ENCODE measurements at regions not wholly inside any gene's neighbourhood (a gene's known extent, or its start where the extent isn't known, plus 50 kb on each side); places are given as distances from the start of the nearest gene placed in this dataset.
"Not testable (repeated sequence)": the region's sequence is repeated elsewhere in the genome, so short reads cannot be mapped to it uniquely, and the experiment has no call there.

DNA sequence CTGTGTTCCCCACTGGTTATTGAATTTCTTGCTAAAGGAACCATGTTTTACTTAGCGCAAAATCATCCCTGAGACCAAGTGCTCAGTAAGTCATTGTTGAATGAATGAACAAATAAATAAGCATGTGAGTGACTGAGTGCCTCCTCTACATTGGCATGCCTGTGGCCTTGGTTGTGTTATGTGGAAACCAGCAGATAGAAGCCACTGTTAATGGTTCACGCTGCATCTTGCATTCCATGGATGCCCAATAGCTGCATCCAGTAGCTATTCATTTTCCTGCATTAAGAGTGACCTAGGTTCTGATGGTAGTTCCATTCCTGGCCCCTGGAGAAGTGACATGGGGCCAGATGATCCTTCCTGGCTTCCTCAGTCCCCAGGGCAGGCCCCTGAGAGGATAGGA is 113.3 kb upstream of the BMPER start:
- DNase-seq, result no peak

DNA sequence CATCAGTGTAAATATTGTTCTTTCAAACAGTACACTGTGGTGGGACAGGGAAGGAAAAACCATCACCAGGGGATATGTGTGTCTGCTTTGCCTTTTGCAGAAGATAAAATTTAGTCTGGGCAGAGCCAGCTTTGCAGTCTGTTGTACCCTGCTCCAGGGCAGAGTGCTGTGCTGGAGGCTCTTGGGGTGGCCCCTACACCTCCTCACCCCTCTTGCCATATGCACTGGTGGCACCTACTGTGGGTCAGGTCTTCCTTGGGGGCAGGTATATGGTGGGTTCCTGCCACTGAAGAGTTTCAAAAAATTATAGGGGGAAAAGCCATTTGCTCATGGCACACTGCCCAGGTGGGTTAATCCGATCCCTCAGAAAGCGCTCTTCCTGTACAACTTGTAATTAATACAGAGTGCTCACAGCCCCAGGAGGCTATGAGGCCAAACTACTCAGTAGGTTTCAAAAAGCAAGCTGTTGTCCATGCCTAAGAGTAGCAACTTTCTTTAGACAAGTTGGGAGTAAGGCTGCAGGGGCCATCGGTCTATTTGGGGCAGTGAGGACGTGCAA is 112.7 kb upstream of the BMPER start:
- no peak for DNase-seq

DNA sequence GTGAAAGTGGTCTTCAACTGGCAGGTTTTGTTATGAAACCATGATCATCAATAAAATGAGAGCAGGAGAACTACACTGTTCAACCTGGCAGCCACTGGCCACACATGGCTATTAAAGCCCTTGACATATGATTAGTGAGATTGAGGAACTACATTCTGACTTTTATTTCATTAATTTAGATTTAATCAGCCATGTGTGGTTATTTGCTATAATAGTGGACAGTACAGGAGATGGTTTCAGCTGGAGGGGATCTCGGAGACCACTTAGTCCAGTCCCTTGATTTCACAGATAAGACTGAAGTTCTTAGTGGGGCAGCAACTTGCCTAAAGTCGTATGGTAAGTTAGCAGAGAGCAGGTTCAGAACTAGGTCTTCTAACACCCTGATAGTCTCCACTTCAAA is 111.7 kb upstream of the BMPER start:
- DNase-seq, result no peak

DNA sequence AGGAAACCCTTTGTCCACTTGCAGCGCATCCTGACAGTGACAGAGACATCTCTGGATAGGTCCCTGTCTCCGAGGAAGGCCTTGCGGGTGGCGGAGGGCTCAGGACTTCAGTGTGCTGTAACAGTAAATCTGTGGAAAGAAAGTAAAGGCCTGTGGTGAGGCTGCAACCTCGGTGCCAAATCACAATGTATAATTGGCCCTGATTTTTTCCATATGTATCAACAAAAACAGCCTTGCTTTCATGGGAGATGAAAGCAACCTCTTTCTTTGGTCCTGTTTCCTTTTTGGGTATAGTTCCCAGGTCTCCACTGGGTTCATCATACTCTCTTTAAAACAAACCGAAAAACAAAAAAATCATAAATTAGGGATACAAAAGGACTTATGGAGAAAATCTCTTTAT is 110.9 kb upstream of the BMPER start:
- DNase-seq, result no peak

DNA sequence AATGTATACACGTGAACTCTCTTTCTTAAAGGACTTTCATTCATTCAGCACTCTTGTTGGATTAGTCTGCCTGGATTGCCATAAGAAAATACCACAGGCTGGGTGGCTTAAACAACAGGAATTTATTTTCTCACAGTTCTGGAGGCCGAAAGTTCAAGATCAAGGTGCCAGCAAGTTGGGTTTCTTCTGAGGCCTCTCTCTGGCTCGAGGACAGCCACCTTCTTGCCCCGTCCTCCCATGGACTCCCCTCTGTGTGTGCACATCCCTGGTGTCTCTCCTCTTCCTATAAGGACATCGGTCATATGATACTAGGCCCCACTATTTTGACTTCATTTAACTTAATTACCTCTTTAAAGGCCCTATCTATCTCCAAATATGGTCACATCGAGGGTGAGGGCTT is 110.4 kb upstream of the BMPER start:
- no peak for DNase-seq

- no peak for DNase-seq
Measured at GRCh38 chr7:33796538-33796937, 108.8 kb upstream of the BMPER start.

DNA sequence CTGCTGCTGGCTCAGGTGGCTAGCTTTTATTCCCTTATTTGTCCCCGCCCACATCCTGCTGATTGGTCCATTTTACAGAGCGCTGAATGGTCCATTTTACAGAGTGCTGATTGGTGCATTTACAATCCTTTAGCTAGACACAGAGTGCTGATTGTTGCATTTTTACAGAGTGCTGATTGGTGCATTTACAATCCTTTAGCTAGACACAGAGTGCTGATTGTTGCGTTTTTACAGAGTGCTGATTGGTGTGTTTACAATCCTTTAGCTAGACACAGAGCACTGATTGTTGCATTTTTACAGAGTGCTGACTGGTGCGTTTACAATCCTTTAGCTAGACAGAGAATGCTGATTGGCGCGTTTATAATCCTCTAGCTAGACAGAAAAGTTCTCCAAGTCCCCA is 107.8 kb upstream of the BMPER start:
- not testable (repeated sequence) for DNase-seq

- no peak for DNase-seq
Measured at GRCh38 chr7:33798686-33799325, 106.5 kb upstream of the BMPER start.

GRCh38 chr7:33799766-33800165 is 105.6 kb upstream of the BMPER start:
- DNase-seq, result no peak

DNA sequence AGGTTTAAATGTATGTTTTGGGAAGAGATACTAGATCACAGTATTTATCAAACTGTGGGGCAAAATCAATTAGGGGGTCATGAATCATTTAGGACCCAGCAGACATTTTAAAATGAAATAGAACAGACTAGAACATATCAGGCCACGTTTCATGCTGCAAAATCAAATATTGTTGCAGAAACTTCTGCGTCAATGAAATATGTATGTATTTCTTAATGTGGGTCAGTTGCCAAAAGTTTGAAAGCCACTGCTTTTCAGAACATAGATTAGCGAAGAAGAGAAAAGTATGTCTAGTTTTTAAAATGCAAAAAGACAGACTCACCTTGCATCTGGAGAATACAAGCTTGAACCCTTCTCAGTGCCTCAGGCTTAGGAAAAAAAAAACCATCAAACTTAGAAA is 102.7 kb upstream of the BMPER start:
- no peak for DNase-seq

- no peak for DNase-seq
Measured at GRCh38 chr7:33804140-33804660, 101.1 kb upstream of the BMPER start.

GRCh38 chr7:33805630-33806233 is 99.6 kb upstream of the BMPER start:
- no peak for DNase-seq

DNA sequence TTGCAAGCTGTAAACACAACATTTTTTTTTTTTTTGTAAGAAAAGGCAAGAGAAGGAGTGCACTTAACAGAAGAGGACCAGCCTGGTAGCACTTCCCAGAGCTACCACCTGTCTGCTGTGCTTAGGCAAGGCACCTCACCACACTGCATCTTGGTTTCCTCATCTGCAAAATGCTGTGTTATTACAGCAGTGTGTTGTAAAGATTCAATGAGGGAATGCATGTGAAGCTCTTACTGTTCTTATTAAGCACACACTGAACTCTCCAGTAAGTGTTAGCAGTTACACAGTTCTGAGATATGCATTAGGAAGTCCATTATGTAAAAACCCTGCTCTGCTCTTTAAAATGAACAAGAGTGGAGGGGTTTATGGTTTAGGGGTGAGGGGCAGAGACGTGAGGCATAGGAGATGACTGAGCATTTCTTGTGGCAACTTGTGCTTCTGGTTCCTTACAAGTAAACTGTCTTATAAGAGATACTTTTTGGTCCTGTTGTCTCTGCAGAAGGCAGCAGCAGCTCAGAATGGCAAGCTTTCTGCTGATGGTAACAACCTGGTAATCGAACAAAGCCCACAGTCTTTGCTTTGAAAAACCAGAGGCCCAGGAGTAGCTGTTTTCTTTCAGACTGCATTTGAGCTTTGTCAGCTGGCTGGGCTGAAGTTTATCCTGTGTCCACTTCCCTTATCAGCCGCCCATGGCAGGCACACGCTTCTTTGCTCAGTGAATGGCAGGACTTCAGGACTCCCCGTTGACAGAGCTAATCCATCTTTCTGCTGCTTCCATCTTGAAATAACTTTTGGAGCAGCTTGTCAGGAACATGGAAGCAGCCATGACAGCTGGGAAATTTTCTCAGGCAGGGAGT is 98.8 kb upstream of the BMPER start:
- no peak for DNase-seq

- no peak for DNase-seq
Measured at GRCh38 chr7:33807155-33807530, 98.2 kb upstream of the BMPER start.

DNA sequence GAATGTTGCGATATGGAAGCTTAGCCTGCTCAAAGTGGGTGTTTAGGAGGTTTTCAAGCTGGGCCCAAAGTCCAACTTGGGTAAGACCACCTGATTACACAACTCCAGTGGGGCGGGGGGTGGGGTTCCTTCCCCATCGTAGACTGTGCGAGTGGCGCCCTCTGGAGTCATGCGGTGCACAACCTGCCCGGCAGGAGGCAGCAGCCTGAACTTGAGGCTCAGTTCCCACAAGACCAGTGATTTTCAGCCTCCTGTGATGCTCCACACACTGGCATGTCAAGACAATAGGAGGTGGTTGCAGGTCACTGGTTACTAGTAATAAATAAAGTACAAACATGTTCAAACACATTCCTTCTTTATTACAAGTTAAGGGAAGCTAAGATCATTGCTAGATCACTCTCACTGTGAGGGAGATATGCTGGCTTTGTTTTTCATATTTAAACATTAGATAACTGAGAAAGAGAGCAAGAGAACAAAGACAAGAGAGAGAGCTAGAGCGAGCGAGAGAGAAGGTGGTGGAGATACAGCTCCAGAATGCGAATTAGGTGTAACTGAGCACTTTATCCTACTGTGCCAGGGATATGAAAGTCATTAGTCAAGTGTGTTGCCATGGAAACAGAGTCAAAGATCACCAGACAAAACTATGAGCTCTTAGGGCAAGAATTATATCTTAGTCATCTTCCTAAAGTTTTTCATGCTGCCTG is 97.4 kb upstream of the BMPER start:
- DNase-seq, result no peak

DNA sequence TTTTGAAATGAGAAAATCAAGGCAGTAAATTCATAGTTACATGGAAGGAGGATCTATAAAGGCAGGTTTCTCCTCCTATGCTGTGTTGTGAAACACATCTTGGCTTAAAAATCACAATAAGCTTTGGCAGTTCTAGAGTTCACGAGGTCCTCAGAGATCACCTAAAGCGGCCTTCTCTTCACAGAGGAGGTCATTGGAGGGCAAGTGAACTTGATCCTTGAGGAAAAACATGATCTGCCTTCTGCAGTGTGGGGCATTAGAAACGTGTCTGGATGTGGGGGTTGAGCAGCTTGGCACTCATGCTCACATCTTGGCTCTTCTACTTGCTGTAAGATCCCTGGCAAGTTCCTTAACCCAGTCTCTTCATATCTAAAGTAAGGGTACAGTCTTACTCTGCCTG is 96.1 kb upstream of the BMPER start:
- DNase-seq, result no peak

DNA sequence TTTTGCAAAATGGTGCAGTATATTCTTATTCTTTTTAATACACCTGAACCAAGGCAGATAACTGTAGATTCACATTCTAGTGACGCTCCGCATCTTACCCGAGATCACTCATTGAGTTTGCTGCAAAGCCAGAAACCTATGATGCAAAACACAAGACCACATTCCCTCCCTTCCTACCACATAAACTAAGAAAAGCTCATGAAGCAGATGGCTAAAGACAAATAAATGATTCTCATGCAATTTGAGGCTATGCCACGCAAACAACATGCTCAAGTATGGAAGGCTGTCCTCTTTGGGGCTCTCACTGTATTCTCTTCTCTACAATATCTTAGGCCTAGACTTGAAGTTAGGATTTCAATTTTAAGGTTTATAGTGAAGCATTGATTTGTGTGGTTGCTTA is 95.0 kb upstream of the BMPER start:
- no peak for DNase-seq

- DNase-seq, result no peak
Measured at GRCh38 chr7:33813331-33813730, 92.0 kb upstream of the BMPER start.

DNA sequence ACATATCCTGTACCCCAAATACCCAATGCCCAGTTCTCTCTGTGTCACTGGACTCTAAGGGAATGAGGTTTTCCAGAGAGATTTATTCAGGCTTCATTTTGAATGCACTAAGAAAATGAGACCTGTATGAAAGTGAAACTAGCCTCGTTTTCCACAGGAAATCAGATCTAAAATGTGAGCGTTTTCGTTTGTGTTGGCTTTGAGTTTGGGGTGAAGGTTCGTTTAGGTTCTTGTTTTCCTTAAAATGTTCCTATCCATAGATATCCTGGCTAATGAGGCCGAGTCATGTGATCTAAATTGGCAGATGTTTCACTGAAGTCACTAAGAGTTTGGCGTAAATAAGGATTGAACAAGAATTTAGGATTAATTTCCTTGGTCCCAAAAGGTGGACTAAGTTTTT is 90.9 kb upstream of the BMPER start:
- no peak for DNase-seq

DNA sequence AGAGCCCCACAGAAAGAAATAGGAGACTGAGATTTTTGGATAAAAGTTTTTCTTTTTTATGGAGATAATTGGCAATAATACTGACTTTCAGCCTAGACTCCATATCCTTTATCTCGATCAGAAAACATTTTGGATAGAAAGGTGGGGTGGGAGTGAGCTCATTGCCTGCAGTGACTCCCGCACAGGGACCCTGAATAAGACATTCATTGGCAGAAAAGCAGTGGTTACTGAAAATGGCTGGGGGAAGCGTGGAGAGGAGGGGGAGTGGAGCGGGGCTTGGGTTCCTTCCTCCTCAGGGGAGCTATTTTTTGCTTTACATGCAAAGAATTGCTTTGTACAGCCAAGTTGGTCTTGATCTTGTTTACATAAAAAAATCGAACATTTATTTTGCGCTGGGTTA is 90.4 kb upstream of the BMPER start:
- no peak for DNase-seq

DNA sequence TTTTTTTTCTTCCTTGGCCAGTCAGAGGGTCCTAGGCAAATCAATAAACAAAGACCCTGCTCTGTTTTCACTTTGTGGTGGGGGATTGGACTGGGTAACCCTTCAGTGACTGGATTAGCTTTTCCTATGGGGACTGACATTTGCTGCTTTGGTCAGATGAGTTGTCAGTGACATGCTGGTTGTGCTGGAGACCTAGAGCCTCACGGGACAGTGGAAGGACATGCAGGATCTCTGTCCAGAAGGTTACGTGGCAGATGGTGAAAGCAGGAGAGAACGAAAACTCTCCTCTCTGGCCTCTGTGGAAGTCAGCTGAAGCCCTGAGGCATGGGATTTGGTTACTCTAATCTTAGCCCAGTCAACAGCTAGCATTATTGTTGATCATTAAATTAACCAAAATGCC is 90.0 kb upstream of the BMPER start:
- no peak for DNase-seq

DNA sequence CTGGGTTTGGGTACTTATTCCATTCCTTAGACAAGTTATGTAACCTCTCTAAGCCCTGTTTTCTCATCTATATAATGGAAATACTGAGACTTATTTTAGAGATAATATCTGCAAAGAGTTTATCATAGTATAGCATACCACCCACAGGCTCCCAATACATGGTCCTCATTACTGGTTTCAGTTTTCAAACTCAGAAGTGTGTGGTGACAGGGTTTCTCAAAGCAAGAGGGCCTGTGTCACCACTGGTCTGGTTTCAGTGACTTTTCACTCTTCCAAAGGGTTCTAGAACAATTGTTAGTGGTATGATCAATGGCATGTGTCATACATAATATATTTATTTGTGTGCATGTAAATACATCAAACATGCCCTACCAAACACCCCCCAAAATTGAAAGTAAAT is 89.2 kb upstream of the BMPER start:
- no peak for DNase-seq

GRCh38 chr7:33819658-33820057 is 85.7 kb upstream of the BMPER start:
- DNase-seq, result no peak
